ENCODE measurements at regions not wholly inside any gene's neighbourhood (a gene's known extent, or its start where the extent isn't known, plus 50 kb on each side); places are given as distances from the start of the nearest gene placed in this dataset.

DNA sequence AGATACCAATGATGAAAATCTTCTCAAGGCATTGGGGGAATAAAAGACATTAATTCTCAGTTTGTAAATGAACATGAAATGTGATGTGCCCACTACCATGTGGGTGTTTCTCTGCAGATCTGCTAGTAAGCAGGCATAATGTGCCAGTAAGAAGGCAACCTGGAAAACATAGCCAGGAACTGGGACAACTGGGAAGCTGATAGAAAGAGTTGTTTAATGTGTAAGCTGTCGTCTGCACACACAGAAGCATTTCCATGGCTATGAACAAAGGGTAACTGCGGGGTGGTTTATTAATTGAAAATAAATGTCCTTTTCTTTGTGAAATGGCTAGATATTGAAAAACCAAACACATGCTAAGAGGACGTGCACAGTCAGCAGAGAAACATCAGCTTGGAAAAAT lies 52.0 kb downstream of the ZC3H11B start:
- Histone ChIP-seq H3K36me3 (ENCODE audit: low read depth) (no peaks in the 10 kb centered on the region), H2AFZ (no peak overlapping the region), H3K9me3 (ENCODE audit: insufficient read depth, low read depth) (no peaks in the 10 kb centered on the region), H3K9me2 (ENCODE audit: insufficient read depth) (no peaks in the 10 kb centered on the region; the same call in 1 of the 2 replicates), H3K27ac (no peak overlapping the region), H3K79me2 (ENCODE audit: low read depth) (no peaks in the 10 kb centered on the region), H3F3A (ENCODE audit: insufficient read depth, low read depth) (no peaks in the 10 kb centered on the region), H3K4me2 (no peak overlapping the region), H4K20me1 (ENCODE audit: insufficient read depth) (no peaks in the 10 kb centered on the region), H3K4me1 (replicated peaks; ENCODE audit: insufficient read depth) (peaks cover 6% of the 10 kb centered on the region), H3K4me3 (no peak overlapping the region), H3K27me3 (ENCODE audit: insufficient read depth, low read depth) (no peaks in the 10 kb centered on the region)
- POLR2A ChIA-PET (ENCODE audit: unreplicated experiment) = interaction anchor here (0.6 kb wide), 1 partner anchor 281 kb away, joined by 6 read pairs; no protein-coding TSS in a partner anchor
- no peak for DNase-seq
- CTCF ChIA-PET = no interaction called here
- no peak for TF ChIP-seq EZH2 (IDR thresholded peaks at IDR 0.05; ENCODE audit: low read depth)
- TF ChIP-seq, protein P1, sequence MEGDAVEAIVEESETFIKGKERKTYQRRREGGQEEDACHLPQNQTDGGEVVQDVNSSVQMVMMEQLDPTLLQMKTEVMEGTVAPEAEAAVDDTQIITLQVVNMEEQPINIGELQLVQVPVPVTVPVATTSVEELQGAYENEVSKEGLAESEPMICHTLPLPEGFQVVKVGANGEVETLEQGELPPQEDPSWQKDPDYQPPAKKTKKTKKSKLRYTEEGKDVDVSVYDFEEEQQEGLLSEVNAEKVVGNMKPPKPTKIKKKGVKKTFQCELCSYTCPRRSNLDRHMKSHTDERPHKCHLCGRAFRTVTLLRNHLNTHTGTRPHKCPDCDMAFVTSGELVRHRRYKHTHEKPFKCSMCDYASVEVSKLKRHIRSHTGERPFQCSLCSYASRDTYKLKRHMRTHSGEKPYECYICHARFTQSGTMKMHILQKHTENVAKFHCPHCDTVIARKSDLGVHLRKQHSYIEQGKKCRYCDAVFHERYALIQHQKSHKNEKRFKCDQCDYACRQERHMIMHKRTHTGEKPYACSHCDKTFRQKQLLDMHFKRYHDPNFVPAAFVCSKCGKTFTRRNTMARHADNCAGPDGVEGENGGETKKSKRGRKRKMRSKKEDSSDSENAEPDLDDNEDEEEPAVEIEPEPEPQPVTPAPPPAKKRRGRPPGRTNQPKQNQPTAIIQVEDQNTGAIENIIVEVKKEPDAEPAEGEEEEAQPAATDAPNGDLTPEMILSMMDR (conservative IDR thresholded peaks at IDR 0.05) = no peak
- intact Hi-C loops (cut with micrococcal nuclease; ENCODE audit: unreplicated experiment) = loop anchor here (10.0 kb wide), 2 partner anchors 976 to 1066 kb away; no protein-coding TSS in a partner anchor
- no TSS peak for BruUV-seq (replicated peaks)

DNA sequence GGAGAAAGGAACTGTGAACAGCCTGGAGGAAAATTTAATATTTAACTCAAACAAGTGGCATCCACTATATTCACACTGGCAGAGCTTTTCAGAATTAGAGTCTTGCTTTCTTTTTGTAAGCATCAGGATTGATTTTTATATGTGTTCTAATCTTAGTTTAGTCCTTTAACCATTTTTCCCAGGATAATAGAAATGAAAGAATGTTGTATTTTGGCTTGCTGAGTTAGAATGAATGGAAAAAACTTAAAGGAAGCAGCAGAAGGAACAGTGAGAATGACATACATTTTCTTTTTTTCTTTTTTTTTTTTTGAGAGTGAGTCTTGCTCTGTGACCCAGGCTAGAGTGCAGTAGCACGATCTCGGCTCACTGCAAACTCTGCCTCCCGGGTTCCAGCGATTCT lies 53.0 kb downstream of the ZC3H11B start:
- intact Hi-C loops (cut with micrococcal nuclease; ENCODE audit: unreplicated experiment) = loop anchor here (5.0 to 10.0 kb wide), 3 partner anchors 43 to 1065 kb away; no protein-coding TSS in a partner anchor

DNA sequence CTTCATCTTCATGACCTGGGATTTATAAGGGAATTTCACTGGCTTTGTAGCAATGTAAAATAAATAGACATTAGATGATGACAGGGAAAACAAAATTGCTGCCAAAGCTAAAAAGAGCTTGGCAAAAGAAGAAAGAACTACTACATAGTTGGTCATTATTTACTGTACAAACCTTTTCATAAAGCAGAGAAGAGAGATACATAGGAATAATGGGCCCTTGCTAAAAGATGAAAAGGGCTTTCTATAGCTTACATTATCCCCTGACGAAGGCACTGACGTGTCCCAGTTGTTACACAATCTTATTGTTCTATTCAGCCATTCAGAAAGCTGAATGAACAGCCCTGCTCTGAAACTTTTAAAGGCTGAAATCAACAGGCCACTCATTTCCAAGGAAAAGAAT lies 57.1 kb downstream of the ZC3H11B start:
- no peak for DNase-seq
- H3F3A ChIP-seq (ENCODE audit: insufficient read depth, low read depth) = no peaks in the 10 kb centered on the region
- POLR2A ChIA-PET (ENCODE audit: unreplicated experiment) = no interaction called here
- no peaks in the 10 kb centered on the region for H4K20me1 ChIP-seq (ENCODE audit: insufficient read depth)
- CTCF ChIA-PET = no interaction called here
- H3K4me1 ChIP-seq (replicated peaks; ENCODE audit: insufficient read depth) = peaks cover 9% of the 10 kb centered on the region; the same call in 1 of the 2 replicates
- no peaks in the 10 kb centered on the region for H3K27me3 ChIP-seq (ENCODE audit: insufficient read depth, low read depth)
- no peak overlapping the region for H2AFZ ChIP-seq
- H3K9me3 ChIP-seq (ENCODE audit: insufficient read depth, low read depth) = no peaks in the 10 kb centered on the region
- no peaks in the 10 kb centered on the region for H3K36me3 ChIP-seq (ENCODE audit: low read depth)
- no TSS peak for BruUV-seq (replicated peaks)
- H3K9me2 ChIP-seq (ENCODE audit: insufficient read depth) = no peaks in the 10 kb centered on the region
- H3K79me2 ChIP-seq (ENCODE audit: low read depth) = no peaks in the 10 kb centered on the region
- no peak overlapping the region for H3K4me3 ChIP-seq
- no peak overlapping the region for H3K27ac ChIP-seq
- H3K4me2 ChIP-seq = no peak overlapping the region
- TF ChIP-seq, protein P1 (conservative IDR thresholded peaks at IDR 0.05) = no peak
- no peak for TF ChIP-seq EZH2 (IDR thresholded peaks at IDR 0.05; ENCODE audit: low read depth)
- intact Hi-C loops (cut with micrococcal nuclease; ENCODE audit: unreplicated experiment) = loop anchor here (5.0 kb wide), 1 partner anchor 39 kb away; no protein-coding TSS in a partner anchor

More for the DNA sequence above, 53.0 kb downstream of the ZC3H11B start:
- no peak overlapping the region for H3K4me3 ChIP-seq
- no peak overlapping the region for H3K4me2 ChIP-seq
- BruUV-seq (replicated peaks) = no TSS peak
- H4K20me1 ChIP-seq (ENCODE audit: insufficient read depth) = no peaks in the 10 kb centered on the region
- TF ChIP-seq EZH2 (IDR thresholded peaks at IDR 0.05; ENCODE audit: low read depth) = no peak
- TF ChIP-seq, protein P1 (conservative IDR thresholded peaks at IDR 0.05) = no peak
- H3K9me2 ChIP-seq (ENCODE audit: insufficient read depth) = no peaks in the 10 kb centered on the region; the same call in 1 of the 2 replicates
- no peaks in the 10 kb centered on the region for H3K36me3 ChIP-seq (ENCODE audit: low read depth)
- no peak overlapping the region for H3K27ac ChIP-seq
- no peaks in the 10 kb centered on the region for H3K9me3 ChIP-seq (ENCODE audit: insufficient read depth, low read depth)
- H2AFZ ChIP-seq = no peak overlapping the region
- no peak for DNase-seq
- H3K79me2 ChIP-seq (ENCODE audit: low read depth) = no peaks in the 10 kb centered on the region
- H3F3A ChIP-seq (ENCODE audit: insufficient read depth, low read depth) = no peaks in the 10 kb centered on the region
- no peaks in the 10 kb centered on the region for H3K27me3 ChIP-seq (ENCODE audit: insufficient read depth, low read depth)
- peaks cover 9% of the 10 kb centered on the region; the same call in 1 of the 2 replicates for H3K4me1 ChIP-seq (replicated peaks; ENCODE audit: insufficient read depth)
- ChIA-PET CTCF (no interaction called here), POLR2A (ENCODE audit: unreplicated experiment) (no interaction called here)
